ENCODE measurements at regions not wholly inside any gene's neighbourhood (a gene's known extent, or its start where the extent isn't known, plus 50 kb on each side); places are given as distances from the start of the nearest gene placed in this dataset.

- TF ChIP-seq, protein P1, sequence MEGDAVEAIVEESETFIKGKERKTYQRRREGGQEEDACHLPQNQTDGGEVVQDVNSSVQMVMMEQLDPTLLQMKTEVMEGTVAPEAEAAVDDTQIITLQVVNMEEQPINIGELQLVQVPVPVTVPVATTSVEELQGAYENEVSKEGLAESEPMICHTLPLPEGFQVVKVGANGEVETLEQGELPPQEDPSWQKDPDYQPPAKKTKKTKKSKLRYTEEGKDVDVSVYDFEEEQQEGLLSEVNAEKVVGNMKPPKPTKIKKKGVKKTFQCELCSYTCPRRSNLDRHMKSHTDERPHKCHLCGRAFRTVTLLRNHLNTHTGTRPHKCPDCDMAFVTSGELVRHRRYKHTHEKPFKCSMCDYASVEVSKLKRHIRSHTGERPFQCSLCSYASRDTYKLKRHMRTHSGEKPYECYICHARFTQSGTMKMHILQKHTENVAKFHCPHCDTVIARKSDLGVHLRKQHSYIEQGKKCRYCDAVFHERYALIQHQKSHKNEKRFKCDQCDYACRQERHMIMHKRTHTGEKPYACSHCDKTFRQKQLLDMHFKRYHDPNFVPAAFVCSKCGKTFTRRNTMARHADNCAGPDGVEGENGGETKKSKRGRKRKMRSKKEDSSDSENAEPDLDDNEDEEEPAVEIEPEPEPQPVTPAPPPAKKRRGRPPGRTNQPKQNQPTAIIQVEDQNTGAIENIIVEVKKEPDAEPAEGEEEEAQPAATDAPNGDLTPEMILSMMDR (IDR thresholded peaks at IDR 0.05; ENCODE audit: low read depth, low read length), result no peak
- no peaks in the 10 kb centered on the region for H3K9me3 ChIP-seq (ENCODE audit: low read depth)
- no peak for DNase-seq (ENCODE audit: low read depth in 1 of 2, low spot score in 1 of 2)
- H3K4me1 ChIP-seq (ENCODE audit: low read depth), result no peaks in the 10 kb centered on the region
- no peaks in the 10 kb centered on the region for H3K27me3 ChIP-seq
- H3K4me3 ChIP-seq, result no peak overlapping the region
- H3K36me3 ChIP-seq, result no peaks in the 10 kb centered on the region
- H3K27ac ChIP-seq, result no peak overlapping the region
Observed at GRCh38 chr1:86260476-86260875, 103.9 kb upstream of the COL24A1 start.

- no peak overlapping the region for H3K4me3 ChIP-seq
- TF ChIP-seq, protein P1 (IDR thresholded peaks at IDR 0.05; ENCODE audit: low read depth, low read length), result no peak
- no peaks in the 10 kb centered on the region for H3K4me1 ChIP-seq (ENCODE audit: low read depth)
- H3K27me3 ChIP-seq, result no peaks in the 10 kb centered on the region
- no peaks in the 10 kb centered on the region for H3K9me3 ChIP-seq (ENCODE audit: low read depth)
- DNase-seq (ENCODE audit: low read depth in 1 of 2, low spot score in 1 of 2), result peak in 1 of 2 donors; percentile 48
- H3K27ac ChIP-seq, result no peak overlapping the region
- H3K36me3 ChIP-seq, result no peaks in the 10 kb centered on the region
Observed at GRCh38 chr1:86259390-86259789, 102.8 kb upstream of the COL24A1 start.

- no peaks in the 10 kb centered on the region for H3K4me1 ChIP-seq (ENCODE audit: low read depth)
- DNase-seq (ENCODE audit: low read depth in 1 of 2, low spot score in 1 of 2), result peak in 1 of 2 donors; percentile 55
- no peaks in the 10 kb centered on the region for H3K27me3 ChIP-seq
- no peaks in the 10 kb centered on the region for H3K9me3 ChIP-seq (ENCODE audit: low read depth)
- no peaks in the 10 kb centered on the region for H3K36me3 ChIP-seq
- TF ChIP-seq, protein P1 (IDR thresholded peaks at IDR 0.05; ENCODE audit: low read depth, low read length), result no peak
- H3K4me3 ChIP-seq, result no peak overlapping the region
- H3K27ac ChIP-seq, result no peak overlapping the region
Observed at GRCh38 chr1:86258101-86258500, 101.5 kb upstream of the COL24A1 start.

- H3K4me1 ChIP-seq (ENCODE audit: low read depth), result no peaks in the 10 kb centered on the region
- H3K4me3 ChIP-seq, result no peak overlapping the region
- TF ChIP-seq, protein P1 (IDR thresholded peaks at IDR 0.05; ENCODE audit: low read depth, low read length), result no peak
- no peak for DNase-seq (ENCODE audit: low read depth in 1 of 2, low spot score in 1 of 2)
- no peaks in the 10 kb centered on the region for H3K36me3 ChIP-seq
- H3K9me3 ChIP-seq (ENCODE audit: low read depth), result no peaks in the 10 kb centered on the region
- no peaks in the 10 kb centered on the region for H3K27me3 ChIP-seq
- no peak overlapping the region for H3K27ac ChIP-seq
Observed at GRCh38 chr1:86247597-86248279, 91.2 kb upstream of the COL24A1 start.

GRCh38 chr1:86245566-86246190 lies 89.1 kb upstream of the COL24A1 start:
- TF ChIP-seq, protein P1 (IDR thresholded peaks at IDR 0.05; ENCODE audit: low read depth, low read length), result no peak
- no peak overlapping the region for H3K27ac ChIP-seq
- no peaks in the 10 kb centered on the region for H3K27me3 ChIP-seq
- H3K36me3 ChIP-seq, result no peaks in the 10 kb centered on the region
- H3K9me3 ChIP-seq (ENCODE audit: low read depth), result no peaks in the 10 kb centered on the region
- no peaks in the 10 kb centered on the region for H3K4me1 ChIP-seq (ENCODE audit: low read depth)
- no peak for DNase-seq (ENCODE audit: low read depth in 1 of 2, low spot score in 1 of 2)
- H3K4me3 ChIP-seq, result no peak overlapping the region

Data from cardiac muscle cell (in vitro differentiated cells and primary cell).